ENCODE measurements at regions not wholly inside any gene's neighbourhood (a gene's known extent, or its start where the extent isn't known, plus 50 kb on each side); places are given as distances from the start of the nearest gene placed in this dataset.

GRCh38 chr4:173910891-173911290 is 372.6 kb downstream of the FBXO8 start:
- no peaks in the 10 kb centered on the region for H3K79me2 ChIP-seq (ENCODE audit: control insufficient read depth, low read length)
- no peak overlapping the region for H3K27ac ChIP-seq (ENCODE audit: low read depth, low read length)
- H3K9me2 ChIP-seq (replicated peaks; ENCODE audit: control insufficient read depth, low read length) = no peaks in the 10 kb centered on the region
- no peaks in the 10 kb centered on the region for H3K4me1 ChIP-seq (ENCODE audit: control insufficient read depth, low read length)
- H3K9me3 ChIP-seq (ENCODE audit: control insufficient read depth, insufficient read depth, low read length) = no peaks in the 10 kb centered on the region
- H3K36me3 ChIP-seq (ENCODE audit: control insufficient read depth, low read length) = no peaks in the 10 kb centered on the region
- no peaks in the 10 kb centered on the region for H4K20me1 ChIP-seq (ENCODE audit: control insufficient read depth, insufficient read depth, low read depth, low read length)
- H3K4me2 ChIP-seq (ENCODE audit: low read length) = no peak overlapping the region
- no peaks in the 10 kb centered on the region for H3K27me3 ChIP-seq (ENCODE audit: control insufficient read depth, low read length)
- H3F3A ChIP-seq (ENCODE audit: control insufficient read depth, insufficient read depth) = no peaks in the 10 kb centered on the region
- TF ChIP-seq CTCF (IDR thresholded peaks at IDR 0.05; ENCODE audit: low read depth, low read length, poor library complexity, severe bottlenecking) (no peak), EZH2phosphoT487 (IDR thresholded peaks at IDR 0.05; ENCODE audit: borderline replicate concordance, low read length) (no peak)
- no peak overlapping the region for H3K4me3 ChIP-seq (ENCODE audit: low read length)

- Histone ChIP-seq H3K4me2 (ENCODE audit: low read length) (no peak overlapping the region), H3K79me2 (ENCODE audit: control insufficient read depth, low read length) (no peaks in the 10 kb centered on the region), H3F3A (ENCODE audit: control insufficient read depth, insufficient read depth) (no peaks in the 10 kb centered on the region), H3K36me3 (ENCODE audit: control insufficient read depth, low read length) (no peaks in the 10 kb centered on the region), H3K27me3 (ENCODE audit: control insufficient read depth, low read length) (no peaks in the 10 kb centered on the region), H3K4me1 (ENCODE audit: control insufficient read depth, low read length) (no peaks in the 10 kb centered on the region), H4K20me1 (ENCODE audit: control insufficient read depth, insufficient read depth, low read depth, low read length) (no peaks in the 10 kb centered on the region), H3K4me3 (ENCODE audit: low read length) (no peak overlapping the region), H3K9me3 (ENCODE audit: control insufficient read depth, insufficient read depth, low read length) (no peaks in the 10 kb centered on the region), H3K9me2 (replicated peaks; ENCODE audit: control insufficient read depth, low read length) (no peaks in the 10 kb centered on the region), H3K27ac (ENCODE audit: low read depth, low read length) (no peak overlapping the region)
- no peak for TF ChIP-seq EZH2phosphoT487 (IDR thresholded peaks at IDR 0.05; ENCODE audit: borderline replicate concordance, low read length)
- no peak for TF ChIP-seq CTCF (IDR thresholded peaks at IDR 0.05; ENCODE audit: low read depth, low read length, poor library complexity, severe bottlenecking)
These were observed 374.2 kb downstream of the FBXO8 start for GRCh38 chr4:173909294-173909693.

- no peaks in the 10 kb centered on the region for H3K9me3 ChIP-seq (ENCODE audit: control insufficient read depth, insufficient read depth, low read length)
- H4K20me1 ChIP-seq (ENCODE audit: control insufficient read depth, insufficient read depth, low read depth, low read length) = no peaks in the 10 kb centered on the region
- no peak overlapping the region for H3K27ac ChIP-seq (ENCODE audit: low read depth, low read length)
- H3K36me3 ChIP-seq (ENCODE audit: control insufficient read depth, low read length) = no peaks in the 10 kb centered on the region
- H3K9me2 ChIP-seq (replicated peaks; ENCODE audit: control insufficient read depth, low read length) = no peaks in the 10 kb centered on the region
- H3F3A ChIP-seq (ENCODE audit: control insufficient read depth, insufficient read depth) = no peaks in the 10 kb centered on the region
- no peaks in the 10 kb centered on the region for H3K4me1 ChIP-seq (ENCODE audit: control insufficient read depth, low read length)
- H3K79me2 ChIP-seq (ENCODE audit: control insufficient read depth, low read length) = no peaks in the 10 kb centered on the region
- H3K4me3 ChIP-seq (ENCODE audit: low read length) = no peak overlapping the region
- no peak for TF ChIP-seq EZH2phosphoT487 (IDR thresholded peaks at IDR 0.05; ENCODE audit: borderline replicate concordance, low read length)
- no peak for TF ChIP-seq CTCF (IDR thresholded peaks at IDR 0.05; ENCODE audit: low read depth, low read length, poor library complexity, severe bottlenecking)
- H3K4me2 ChIP-seq (ENCODE audit: low read length) = no peak overlapping the region
- no peaks in the 10 kb centered on the region for H3K27me3 ChIP-seq (ENCODE audit: control insufficient read depth, low read length)
These were observed 369.8 kb upstream of the HAND2 start for GRCh38 chr4:173899813-173900212.

GRCh38 chr4:173891072-173891471 is 361.0 kb upstream of the HAND2 start:
- TF ChIP-seq CTCF (IDR thresholded peaks at IDR 0.05; ENCODE audit: low read depth, low read length, poor library complexity, severe bottlenecking) = no peak
- no peak for TF ChIP-seq EZH2phosphoT487 (IDR thresholded peaks at IDR 0.05; ENCODE audit: borderline replicate concordance, low read length)

More at GRCh38 chr4:173891072-173891471, 361.0 kb upstream of the HAND2 start:
- no peaks in the 10 kb centered on the region for H3K27me3 ChIP-seq (ENCODE audit: control insufficient read depth, low read length)
- no peak overlapping the region for H3K4me3 ChIP-seq (ENCODE audit: low read length)
- no peaks in the 10 kb centered on the region for H3K4me1 ChIP-seq (ENCODE audit: control insufficient read depth, low read length)
- peaks cover 2% of the 10 kb centered on the region; the same call in 1 of the 2 replicates for H3K9me3 ChIP-seq (ENCODE audit: control insufficient read depth, insufficient read depth, low read length)
- H3F3A ChIP-seq (ENCODE audit: control insufficient read depth, insufficient read depth) = no peaks in the 10 kb centered on the region
- no peaks in the 10 kb centered on the region for H3K9me2 ChIP-seq (replicated peaks; ENCODE audit: control insufficient read depth, low read length)
- no peaks in the 10 kb centered on the region for H3K36me3 ChIP-seq (ENCODE audit: control insufficient read depth, low read length)
- no peaks in the 10 kb centered on the region for H4K20me1 ChIP-seq (ENCODE audit: control insufficient read depth, insufficient read depth, low read depth, low read length)
- H3K27ac ChIP-seq (ENCODE audit: low read depth, low read length) = no peak overlapping the region
- H3K79me2 ChIP-seq (ENCODE audit: control insufficient read depth, low read length) = no peaks in the 10 kb centered on the region
- no peak overlapping the region for H3K4me2 ChIP-seq (ENCODE audit: low read length)
